Ovary (tissue), 7 donors: ENCODE measurements at regions not wholly inside any gene's neighbourhood (a gene's known extent, or its start where the extent isn't known, plus 50 kb on each side); places are given as distances from the start of the nearest gene placed in this dataset.

Experiments
- DNase-seq, 5 donors: peaks; one replicate each; pipeline ENCODE4 v3.0.0-alpha.2; 2019 to 2020
- H3K27ac ChIP-seq, 2 donors: fragments of 200-600 bp; one replicate each; pipeline versions ENCODE4 v1.5.1 to v1.8.0; 2019 to 2022
- H3K27me3 ChIP-seq: fragments of 200-600 bp; one replicate; pipeline ENCODE4 v1.8.0; 2022
- H3K36me3 ChIP-seq: fragments of 200-600 bp; sonication (generic); one replicate; pipeline ENCODE4 v1.5.1; 2019
- H3K4me1 ChIP-seq: one replicate; pipeline ENCODE4 v1.8.1; 2013; ENCODE audit warnings: mild to moderate bottlenecking, moderate library complexity; ENCODE audit not compliant: insufficient read depth
- H3K4me3 ChIP-seq: fragments of 200-600 bp; sonication (generic); one replicate; pipeline ENCODE4 v1.5.1; 2017
- H3K9me3 ChIP-seq, 2 donors: fragments of 200-600 bp in 1 of 2; sonication (generic) in 1 of 2; one replicate each; pipeline versions ENCODE4 v1.5.1 to v1.8.1; 2013 to 2019; ENCODE audit warnings: mild to moderate bottlenecking in 1 of 2, moderate library complexity in 1 of 2
- CTCF ChIP-seq, 3 donors: fragments of 450-650 bp in 2 of 3; fragments of 200-600 bp in 1 of 3; IDR thresholded peaks; one replicate each; pipeline versions ENCODE4 v1.5.1 to v1.8.0; 2016 to 2022; ENCODE audit warnings: antibody characterized with exemption in 3 of 3, mild to moderate bottlenecking in 1 of 3
- EP300 ChIP-seq: sonication (generic); formaldehyde crosslinking; IDR thresholded peaks from one replicate; pipeline ENCODE4 v1.6.1; 2017; ENCODE audit warnings: antibody characterized with exemption
- POLR2A ChIP-seq: fragments of 450-650 bp; IDR thresholded peaks from one replicate; pipeline ENCODE4 v1.6.1; 2017; ENCODE audit warnings: antibody characterized with exemption, mild to moderate bottlenecking, moderate library complexity
- WGBS, 3 donors: extraction: QIAGEN DNeasy Blood & Tissue Kit in 1 of 3; methylation state at CpG; one replicate each; pipeline versions ENCODE4 v1.1.5 to v1.1.7; 2013 to 2017; 5-methylcytosine and 5-hydroxymethylcytosine counted together
- intact Hi-C, 4 donors: fragments of 100-400 bp; cut with DNase I; formaldehyde crosslinking; loops; one replicate each; pipeline versions ENCODE4 v1.11.0 to v1.15.1; 2022 to 2023
- donor health status: DM: no; HTN: no; CAD: no; lungs with moderate emphysema.
- donor health status: DM: no; HTN: no; CAD: no.
- donor health status: Bipolar disorder and iron deficiency.
- donor health status: DM: no; HTN: no; CAD: no.
- donor health status: DM: yes; HTN: yes; CAD: no.

- H3K9me3 ChIP-seq, result no peaks in the 10 kb centered on the region
- intact Hi-C loops, result no loop called here
- TF ChIP-seq EP300 (no peak), CTCF (IDR thresholded peaks at IDR 0.05) (no peak), POLR2A (no peak)
- DNase-seq, result no peak
- H3K36me3 ChIP-seq, result no peaks in the 10 kb centered on the region
- H3K4me1 ChIP-seq, result no peaks in the 10 kb centered on the region
- H3K27me3 ChIP-seq, result no peaks in the 10 kb centered on the region
- no peak overlapping the region for H3K4me3 ChIP-seq
- no peak overlapping the region for H3K27ac ChIP-seq
Observed at GRCh38 chr1:80878343-80878742, 922.4 kb upstream of the ADGRL2 start.

GRCh38 chr1:80876035-80876434 is 924.7 kb upstream of the ADGRL2 start:
- H3K4me1 ChIP-seq, result no peaks in the 10 kb centered on the region
- no peak for DNase-seq
- intact Hi-C loops, result no loop called here
- TF ChIP-seq CTCF (IDR thresholded peaks at IDR 0.05), result no peak
- TF ChIP-seq POLR2A, result no peak
- no peak for TF ChIP-seq EP300
- WGBS, 3 donors, result 50 to 71% (median 60%) methylated on average over 2 of the region's 2 CpGs
- H3K27me3 ChIP-seq, result no peaks in the 10 kb centered on the region
- no peak overlapping the region for H3K4me3 ChIP-seq
- no peak overlapping the region for H3K27ac ChIP-seq
- H3K9me3 ChIP-seq, result no peaks in the 10 kb centered on the region
- H3K36me3 ChIP-seq, result no peaks in the 10 kb centered on the region

GRCh38 chr1:80869299-80869698 is 931.4 kb upstream of the ADGRL2 start:
- Histone ChIP-seq H3K27me3 (no peaks in the 10 kb centered on the region), H3K36me3 (no peaks in the 10 kb centered on the region), H3K9me3 (no peaks in the 10 kb centered on the region), H3K27ac (no peak overlapping the region), H3K4me1 (no peaks in the 10 kb centered on the region), H3K4me3 (no peak overlapping the region)
- intact Hi-C loops, result no loop called here
- no peak for DNase-seq
- TF ChIP-seq CTCF (IDR thresholded peaks at IDR 0.05), result no peak
- TF ChIP-seq EP300, result no peak
- no peak for TF ChIP-seq POLR2A
- WGBS, 3 donors, result 94 to 95% (median 94%) methylated on average over 1 of the region's 1 CpG

- intact Hi-C loops, result no loop called here
- no peaks in the 10 kb centered on the region for H3K9me3 ChIP-seq
- no peak overlapping the region for H3K27ac ChIP-seq
- TF ChIP-seq CTCF (IDR thresholded peaks at IDR 0.05), result no peak
- TF ChIP-seq POLR2A, result no peak
- TF ChIP-seq EP300, result no peak
- no peaks in the 10 kb centered on the region for H3K27me3 ChIP-seq
- H3K36me3 ChIP-seq, result no peaks in the 10 kb centered on the region
- no peaks in the 10 kb centered on the region for H3K4me1 ChIP-seq
- no peak overlapping the region for H3K4me3 ChIP-seq
- WGBS, 3 donors, result 96 to 100% (median 100%) methylated on average over 1 of the region's 1 CpG
- DNase-seq, result no peak
Observed at GRCh38 chr1:80847904-80848303, 952.8 kb upstream of the ADGRL2 start.

GRCh38 chr1:80846966-80847365 is 953.8 kb upstream of the ADGRL2 start:
- no peak overlapping the region for H3K27ac ChIP-seq
- no peaks in the 10 kb centered on the region for H3K9me3 ChIP-seq
- H3K4me1 ChIP-seq, result no peaks in the 10 kb centered on the region
- no peak for TF ChIP-seq POLR2A
- no peak for TF ChIP-seq CTCF (IDR thresholded peaks at IDR 0.05)
- TF ChIP-seq EP300, result no peak
- intact Hi-C loops, result no loop called here
- no peak for DNase-seq
- WGBS, 3 donors, result 11 to 46% (median 15%) methylated on average over 1 of the region's 1 CpG
- H3K36me3 ChIP-seq, result no peaks in the 10 kb centered on the region
- H3K27me3 ChIP-seq, result no peaks in the 10 kb centered on the region
- H3K4me3 ChIP-seq, result no peak overlapping the region
